Neural cell (in vitro differentiated cells): ENCODE measurements at regions not wholly inside any gene's neighbourhood (a gene's known extent, or its start where the extent isn't known, plus 50 kb on each side); places are given as distances from the start of the nearest gene placed in this dataset.
"Not testable (repeated sequence)": the region's sequence is repeated elsewhere in the genome, so short reads cannot be mapped to it uniquely, and the experiment has no call there.

Experiments used
- H2AFZ ChIP-seq: fragments of 200-600, 300-800 bp; sonication (generic), shearing (Covaris generic); 2 replicates; pipeline ENCODE4 v1.6.0; 2014; ENCODE audit warnings: low read depth, mild to moderate bottlenecking, antibody characterized with exemption, low read length, moderate library complexity
- H3F3A ChIP-seq: fragments of 200-600 bp; shearing (Covaris generic); 2 replicates; pipeline ENCODE4 v1.6.1; 2016; ENCODE audit warnings: mild to moderate bottlenecking, moderate library complexity, mixed read lengths, antibody characterized with exemption, low read length; ENCODE audit not compliant: insufficient read depth, poor library complexity, severe bottlenecking
- H3K27ac ChIP-seq: fragments of 200-600, 300-800 bp; sonication (generic), shearing (Covaris generic); 2 replicates; pipeline ENCODE4 v1.5.1; 2014; ENCODE audit warnings: mild to moderate bottlenecking, low read length, moderate library complexity
- H3K27me3 ChIP-seq: fragments of 300-800, 200-600 bp; sonication (generic), shearing (Covaris generic); 2 replicates; pipeline ENCODE4 v1.6.0; 2014; ENCODE audit warnings: mild to moderate bottlenecking, low read depth, low read length, moderate library complexity; ENCODE audit not compliant: insufficient read depth
- H3K36me3 ChIP-seq: fragments of 300-800, 200-600 bp; sonication (generic), shearing (Covaris generic); 2 replicates; pipeline ENCODE4 v1.5.1; 2014; ENCODE audit warnings: mild to moderate bottlenecking, antibody characterized with exemption, low read length, moderate library complexity; ENCODE audit not compliant: insufficient read depth
- H3K4me2 ChIP-seq: fragments of 300-800, 200-600 bp; sonication (generic), shearing (Covaris generic); 2 replicates; pipeline ENCODE4 v1.6.0; 2014; ENCODE audit warnings: mild to moderate bottlenecking, low read length
- H3K4me3 ChIP-seq: fragments of 300-800, 200-600 bp; sonication (generic), shearing (Covaris generic); 2 replicates; pipeline ENCODE4 v1.5.1; 2014; ENCODE audit warnings: mild to moderate bottlenecking, low read length, moderate library complexity
- H3K79me2 ChIP-seq: fragments of 200-600 bp; shearing (Covaris generic); replicated peaks from 2 replicates; pipeline ENCODE4 v1.6.0; 2014; ENCODE audit warnings: mild to moderate bottlenecking, low read length, moderate library complexity; ENCODE audit not compliant: insufficient read depth
- H3K9ac ChIP-seq: fragments of 300-800, 200-600 bp; sonication (generic), shearing (Covaris generic); 2 replicates; pipeline ENCODE4 v1.6.1; 2016; ENCODE audit warnings: mild to moderate bottlenecking, low read length, mixed read lengths
- H3K9me2 ChIP-seq: fragments of 200-600 bp; shearing (Covaris generic); 2 replicates; pipeline ENCODE4 v1.6.1; 2016; ENCODE audit warnings: mild to moderate bottlenecking, low read length, mixed read lengths; ENCODE audit not compliant: insufficient read depth
- H3K9me3 ChIP-seq: fragments of 200-600, 300-800 bp; sonication (generic), shearing (Covaris generic); 2 replicates; pipeline ENCODE4 v1.6.1; 2016; ENCODE audit warnings: mild to moderate bottlenecking, mixed run types, low read length, moderate library complexity, mixed read lengths
- H4K20me1 ChIP-seq: fragments of 200-600 bp; shearing (Covaris generic); 2 replicates; pipeline ENCODE4 v1.6.1; 2016; ENCODE audit warnings: mild to moderate bottlenecking, mixed run types; ENCODE audit not compliant: insufficient read depth
- CTCF ChIP-seq: fragments of 450-650 bp; IDR thresholded peaks from 2 replicates; pipeline ENCODE4 v1.5.1; 2014; ENCODE audit warnings: antibody characterized with exemption, mild to moderate bottlenecking, moderate library complexity; ENCODE audit not compliant: poor library complexity, severe bottlenecking
- EP300 ChIP-seq: fragments of 450-650 bp; conservative IDR thresholded peaks from 2 replicates; pipeline ENCODE4 v1.6.1; 2014; ENCODE audit warnings: antibody characterized with exemption, mild to moderate bottlenecking, moderate library complexity; ENCODE audit not compliant: poor library complexity, severe bottlenecking
- EZH2 ChIP-seq: fragments of 200-600, 300-800 bp; shearing (Covaris generic), sonication (generic); IDR thresholded peaks from 2 replicates; pipeline ENCODE4 v1.6.1; 2014; ENCODE audit warnings: antibody characterized with exemption, low read length, borderline replicate concordance, mild to moderate bottlenecking; ENCODE audit not compliant: insufficient read depth, poor library complexity, severe bottlenecking
- MXI1 ChIP-seq: fragments of 450-650 bp; conservative IDR thresholded peaks from 2 replicates; pipeline ENCODE4 v1.6.1; 2014; ENCODE audit warnings: antibody characterized with exemption, mild to moderate bottlenecking; ENCODE audit not compliant: poor library complexity, severe bottlenecking
- POLR2AphosphoS5 ChIP-seq: IDR thresholded peaks from 2 replicates; pipeline ENCODE4 v1.6.1; 2012
- RAD21 ChIP-seq: fragments of 450-650 bp; conservative IDR thresholded peaks from 2 replicates; pipeline ENCODE4 v1.6.1; 2014; ENCODE audit warnings: antibody characterized with exemption, mild to moderate bottlenecking, moderate library complexity
- SMC3 ChIP-seq: fragments of 450-650 bp; conservative IDR thresholded peaks from 2 replicates; pipeline ENCODE4 v1.6.1; 2014; ENCODE audit warnings: antibody characterized with exemption, mild to moderate bottlenecking, moderate library complexity; ENCODE audit not compliant: poor library complexity
- TAF1 ChIP-seq: IDR thresholded peaks from 2 replicates; pipeline ENCODE4 v1.6.1; 2012; ENCODE audit warnings: low read depth
- TF ChIP-seq, protein P1 (sequence below): IDR thresholded peaks from 2 replicates; pipeline ENCODE4 v1.6.1; 2012; ENCODE audit warnings: borderline replicate concordance

GRCh38 chr4:188403272-188403671, 264.0 kb downstream of the TRIML1 start:
- Histone ChIP-seq H3K4me3 (no peak overlapping the region), H3K9me3 (no peaks in the 10 kb centered on the region), H3K9ac (no peak overlapping the region), H2AFZ (no peak overlapping the region), H3K27ac (no peak overlapping the region), H3K36me3 (no peaks in the 10 kb centered on the region), H3K79me2 (no peaks in the 10 kb centered on the region), H3K9me2 (no peaks in the 10 kb centered on the region), H3K4me2 (no peak overlapping the region), H3F3A (no peaks in the 10 kb centered on the region), H3K27me3 (no peaks in the 10 kb centered on the region), H4K20me1 (no peaks in the 10 kb centered on the region)
- TF ChIP-seq, protein P1, sequence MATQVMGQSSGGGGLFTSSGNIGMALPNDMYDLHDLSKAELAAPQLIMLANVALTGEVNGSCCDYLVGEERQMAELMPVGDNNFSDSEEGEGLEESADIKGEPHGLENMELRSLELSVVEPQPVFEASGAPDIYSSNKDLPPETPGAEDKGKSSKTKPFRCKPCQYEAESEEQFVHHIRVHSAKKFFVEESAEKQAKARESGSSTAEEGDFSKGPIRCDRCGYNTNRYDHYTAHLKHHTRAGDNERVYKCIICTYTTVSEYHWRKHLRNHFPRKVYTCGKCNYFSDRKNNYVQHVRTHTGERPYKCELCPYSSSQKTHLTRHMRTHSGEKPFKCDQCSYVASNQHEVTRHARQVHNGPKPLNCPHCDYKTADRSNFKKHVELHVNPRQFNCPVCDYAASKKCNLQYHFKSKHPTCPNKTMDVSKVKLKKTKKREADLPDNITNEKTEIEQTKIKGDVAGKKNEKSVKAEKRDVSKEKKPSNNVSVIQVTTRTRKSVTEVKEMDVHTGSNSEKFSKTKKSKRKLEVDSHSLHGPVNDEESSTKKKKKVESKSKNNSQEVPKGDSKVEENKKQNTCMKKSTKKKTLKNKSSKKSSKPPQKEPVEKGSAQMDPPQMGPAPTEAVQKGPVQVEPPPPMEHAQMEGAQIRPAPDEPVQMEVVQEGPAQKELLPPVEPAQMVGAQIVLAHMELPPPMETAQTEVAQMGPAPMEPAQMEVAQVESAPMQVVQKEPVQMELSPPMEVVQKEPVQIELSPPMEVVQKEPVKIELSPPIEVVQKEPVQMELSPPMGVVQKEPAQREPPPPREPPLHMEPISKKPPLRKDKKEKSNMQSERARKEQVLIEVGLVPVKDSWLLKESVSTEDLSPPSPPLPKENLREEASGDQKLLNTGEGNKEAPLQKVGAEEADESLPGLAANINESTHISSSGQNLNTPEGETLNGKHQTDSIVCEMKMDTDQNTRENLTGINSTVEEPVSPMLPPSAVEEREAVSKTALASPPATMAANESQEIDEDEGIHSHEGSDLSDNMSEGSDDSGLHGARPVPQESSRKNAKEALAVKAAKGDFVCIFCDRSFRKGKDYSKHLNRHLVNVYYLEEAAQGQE: no peak
- TF ChIP-seq POLR2AphosphoS5 (no peak), SMC3 (no peak), MXI1 (no peak), EZH2 (no peak), EP300 (no peak), CTCF (no peak), TAF1 (no peak), RAD21 (no peak)

GRCh38 chr4:188405071-188405835, 266.0 kb downstream of the TRIML1 start:
- not testable (repeated sequence) for H3K27me3 ChIP-seq, H3K4me2 ChIP-seq, H2AFZ ChIP-seq, H3K9ac ChIP-seq, H3K36me3 ChIP-seq, H3K79me2 ChIP-seq, H3K4me3 ChIP-seq, H3K27ac ChIP-seq, H4K20me1 ChIP-seq, H3F3A ChIP-seq, H3K9me3 ChIP-seq, H3K9me2 ChIP-seq
